Mammary epithelial cell (primary cell): ENCODE measurements at regions not wholly inside any gene's neighbourhood (a gene's known extent, or its start where the extent isn't known, plus 50 kb on each side); places are given as distances from the start of the nearest gene placed in this dataset.

Experiments used
- EZH2 ChIP-seq: IDR thresholded peaks from 2 replicates; pipeline ENCODE4 v1.6.1; 2012; ENCODE audit warnings: low read length, inconsistent platforms, borderline replicate concordance
- TF ChIP-seq, protein P1 (sequence below), 2 donors: IDR thresholded peaks in 1 of 2; conservative IDR thresholded peaks in 1 of 2; 2 replicates each; pipeline ENCODE4 v1.5.1; 2011 to 2012; ENCODE audit warnings: inconsistent platforms in 2 of 2, low read length in 2 of 2, mild to moderate bottlenecking in 2 of 2, control low read depth in 1 of 2, low read depth in 1 of 2; ENCODE audit not compliant: insufficient read depth in 1 of 2; ENCODE audit errors: extremely low read depth in 1 of 2

GRCh38 chr4:153922148-153922547, 133.3 kb upstream of the SFRP2 start:
- TF ChIP-seq, protein P1, sequence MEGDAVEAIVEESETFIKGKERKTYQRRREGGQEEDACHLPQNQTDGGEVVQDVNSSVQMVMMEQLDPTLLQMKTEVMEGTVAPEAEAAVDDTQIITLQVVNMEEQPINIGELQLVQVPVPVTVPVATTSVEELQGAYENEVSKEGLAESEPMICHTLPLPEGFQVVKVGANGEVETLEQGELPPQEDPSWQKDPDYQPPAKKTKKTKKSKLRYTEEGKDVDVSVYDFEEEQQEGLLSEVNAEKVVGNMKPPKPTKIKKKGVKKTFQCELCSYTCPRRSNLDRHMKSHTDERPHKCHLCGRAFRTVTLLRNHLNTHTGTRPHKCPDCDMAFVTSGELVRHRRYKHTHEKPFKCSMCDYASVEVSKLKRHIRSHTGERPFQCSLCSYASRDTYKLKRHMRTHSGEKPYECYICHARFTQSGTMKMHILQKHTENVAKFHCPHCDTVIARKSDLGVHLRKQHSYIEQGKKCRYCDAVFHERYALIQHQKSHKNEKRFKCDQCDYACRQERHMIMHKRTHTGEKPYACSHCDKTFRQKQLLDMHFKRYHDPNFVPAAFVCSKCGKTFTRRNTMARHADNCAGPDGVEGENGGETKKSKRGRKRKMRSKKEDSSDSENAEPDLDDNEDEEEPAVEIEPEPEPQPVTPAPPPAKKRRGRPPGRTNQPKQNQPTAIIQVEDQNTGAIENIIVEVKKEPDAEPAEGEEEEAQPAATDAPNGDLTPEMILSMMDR (conservative IDR thresholded peaks at IDR 0.05 in 1 of 2, IDR thresholded peaks at IDR 0.05 in 1 of 2; ENCODE audit: extremely low read depth in 1 of 2, insufficient read depth in 1 of 2, low read depth in 1 of 2, low read length in 2 of 2): no peak
- TF ChIP-seq EZH2: no peak
